ENCODE measurements at regions not wholly inside any gene's neighbourhood (a gene's known extent, or its start where the extent isn't known, plus 50 kb on each side); places are given as distances from the start of the nearest gene placed in this dataset.

- no peak for DNase-seq (ENCODE audit: low read depth, low spot score)
Measured at GRCh38 chr3:95911767-95912166, 902.6 kb upstream of the EPHA6 start.

DNA sequence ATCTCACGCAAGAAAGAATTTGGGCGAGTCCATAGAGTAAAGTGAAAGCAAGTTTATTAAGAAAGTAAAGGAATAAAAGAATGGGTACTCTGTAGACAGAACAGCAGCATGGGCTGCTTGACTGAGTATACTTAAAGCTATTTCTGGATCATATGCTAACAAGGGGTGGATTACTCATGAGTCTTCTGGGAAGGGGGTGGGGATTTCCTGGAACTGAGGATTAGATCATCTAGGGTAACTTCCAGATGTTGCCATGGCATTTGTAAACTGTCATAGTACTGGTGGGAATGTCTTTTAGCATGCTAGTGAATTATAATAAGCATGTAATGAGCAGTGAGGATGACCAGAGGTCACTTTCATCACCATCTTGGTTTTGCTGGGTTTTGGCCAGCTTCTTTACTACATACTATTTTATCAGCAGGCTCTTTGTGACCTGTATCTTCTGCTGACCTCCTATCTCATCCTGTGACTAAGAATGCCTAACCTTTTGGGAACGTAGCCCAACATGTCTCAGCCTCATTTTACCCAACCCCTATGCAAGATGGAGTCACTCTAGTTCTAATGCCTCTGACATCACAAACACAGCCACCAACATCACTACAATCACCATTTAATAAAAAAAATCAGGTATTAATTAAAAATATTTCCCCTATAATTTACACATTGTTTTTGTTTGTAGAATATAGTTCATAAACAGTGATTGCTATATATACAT, 890.7 kb upstream of the EPHA6 start:
- peak; percentile 6 for DNase-seq (ENCODE audit: low read depth, low spot score)

DNA sequence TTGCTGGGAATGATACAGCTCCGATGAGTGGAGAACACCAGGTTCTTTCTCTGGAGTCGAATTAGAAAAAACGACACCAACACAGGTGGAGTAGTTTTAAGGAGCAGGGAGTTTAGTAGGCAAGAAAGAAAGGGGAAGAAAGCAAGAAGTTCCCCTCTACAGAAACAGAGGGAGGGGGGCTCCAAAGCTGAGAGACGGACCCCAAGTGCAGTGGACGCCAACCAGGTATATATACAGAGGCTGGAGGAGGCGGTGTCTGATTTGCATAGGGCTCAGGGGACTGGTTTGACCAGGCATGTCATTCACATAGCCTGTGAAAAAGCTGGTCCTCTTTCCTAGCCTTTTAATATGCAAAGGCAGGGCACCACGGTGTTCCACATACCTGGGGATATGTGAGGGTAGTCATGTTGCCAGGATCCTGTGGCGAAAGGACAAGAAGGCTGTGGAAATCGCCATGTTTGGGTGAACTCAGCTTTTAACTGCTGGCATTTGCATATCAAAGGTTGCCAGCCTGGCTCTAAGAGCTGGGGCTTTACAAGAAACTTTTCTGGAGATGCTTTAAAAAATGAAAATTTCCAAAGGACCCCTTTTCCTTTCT, 887.4 kb upstream of the EPHA6 start:
- DNase-seq (ENCODE audit: low read depth, low spot score): peak; percentile 83

DNA sequence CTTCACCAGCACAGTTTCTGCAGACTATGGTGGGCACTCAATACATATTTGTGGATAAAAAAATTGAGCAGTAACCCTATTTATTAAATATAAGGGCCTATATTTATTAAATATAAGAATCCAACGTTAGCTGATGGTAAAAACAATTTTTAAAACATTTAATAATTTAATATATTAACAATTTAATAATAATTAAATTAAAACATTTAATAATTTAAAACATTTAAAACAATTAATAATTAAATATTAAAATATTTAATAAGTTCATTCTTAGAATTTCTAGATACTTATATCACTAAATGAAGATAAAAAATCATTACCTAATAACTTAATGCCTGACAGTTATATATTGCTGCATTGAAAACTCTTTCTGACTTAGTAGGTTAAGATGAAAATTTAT, 880.2 kb upstream of the EPHA6 start:
- DNase-seq (ENCODE audit: low read depth, low spot score): no peak

GRCh38 chr3:95939235-95939809, 875.1 kb upstream of the EPHA6 start:
- DNase-seq (ENCODE audit: low read depth, low spot score): no peak

GRCh38 chr3:95965704-95966336, 848.6 kb upstream of the EPHA6 start:
- no peak for DNase-seq (ENCODE audit: low read depth, low spot score)

- no peak for DNase-seq (ENCODE audit: low read depth, low spot score)
Measured at GRCh38 chr3:95971573-95971972, 842.8 kb upstream of the EPHA6 start.

DNA sequence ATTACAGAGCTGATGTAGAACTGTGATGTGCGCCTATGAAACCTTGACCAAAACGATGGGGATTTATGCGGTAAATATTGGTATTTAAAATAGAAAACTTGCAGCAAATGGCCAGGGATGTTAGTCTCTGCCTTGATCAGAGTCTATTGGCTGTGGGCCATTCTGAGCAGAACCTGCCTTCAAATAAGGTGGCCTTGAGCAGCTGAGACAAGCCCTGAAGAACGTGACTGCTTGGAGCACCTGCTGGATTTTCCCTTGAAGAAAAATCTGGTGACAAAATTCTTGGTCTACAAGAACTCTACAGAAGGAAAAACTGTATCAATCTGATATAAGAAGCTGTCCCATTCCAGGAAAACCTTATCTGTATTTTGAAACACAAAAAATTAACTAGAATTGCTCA, 820.1 kb upstream of the EPHA6 start:
- DNase-seq (ENCODE audit: low read depth, low spot score): no peak

DNA sequence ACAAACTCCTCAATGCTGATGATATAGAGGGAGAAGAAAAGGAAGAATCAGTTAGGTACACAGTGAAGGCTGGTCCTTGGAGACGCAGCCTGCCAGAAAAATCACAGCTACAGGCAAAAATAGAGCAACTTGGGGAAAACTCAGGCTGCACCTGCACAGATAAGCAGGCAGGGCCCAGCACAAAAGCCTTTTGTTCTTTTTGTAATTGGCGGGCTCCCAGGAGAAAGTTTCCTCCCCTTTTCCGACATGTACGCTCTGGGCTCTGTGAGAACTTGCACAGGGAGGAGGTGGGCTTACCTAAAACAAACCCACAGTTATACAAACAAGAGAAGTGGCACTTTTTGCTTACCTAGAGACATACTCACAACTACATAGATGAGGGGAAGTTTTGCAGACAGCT, 813.4 kb upstream of the EPHA6 start:
- DNase-seq (ENCODE audit: low read depth, low spot score): no peak

DNA sequence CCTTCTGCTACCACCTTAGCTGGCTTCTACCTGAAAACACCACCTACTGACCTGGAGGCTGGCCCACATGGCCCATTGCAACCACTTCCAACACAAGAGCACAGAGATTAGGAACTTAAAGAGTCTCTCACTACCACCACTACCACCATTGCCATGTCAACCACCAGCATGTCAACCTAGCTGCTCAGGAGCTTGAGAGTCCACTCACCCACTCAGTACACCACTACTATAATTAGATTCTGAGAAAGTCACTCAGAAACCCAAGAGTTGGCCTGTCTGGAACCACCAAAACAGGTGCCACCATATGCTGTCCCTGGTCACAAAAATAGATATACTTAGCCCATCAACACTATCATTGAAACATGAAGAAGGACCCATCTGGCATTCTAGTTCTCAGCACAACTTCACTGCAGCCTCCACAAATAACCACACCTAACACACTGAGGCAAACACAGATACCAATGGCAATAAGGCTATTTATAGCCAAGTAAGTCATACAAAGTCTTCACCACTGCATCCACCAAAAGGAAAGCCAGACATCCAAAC, 806.7 kb upstream of the EPHA6 start:
- DNase-seq (ENCODE audit: low read depth, low spot score): no peak

- DNase-seq (ENCODE audit: low read depth, low spot score): no peak
Measured at GRCh38 chr3:96012939-96013338, 801.5 kb upstream of the EPHA6 start.

GRCh38 chr3:96017556-96017955, 796.8 kb upstream of the EPHA6 start:
- no peak for DNase-seq (ENCODE audit: low read depth, low spot score)

GRCh38 chr3:96022676-96023075, 791.7 kb upstream of the EPHA6 start:
- DNase-seq (ENCODE audit: low read depth, low spot score): no peak

DNA sequence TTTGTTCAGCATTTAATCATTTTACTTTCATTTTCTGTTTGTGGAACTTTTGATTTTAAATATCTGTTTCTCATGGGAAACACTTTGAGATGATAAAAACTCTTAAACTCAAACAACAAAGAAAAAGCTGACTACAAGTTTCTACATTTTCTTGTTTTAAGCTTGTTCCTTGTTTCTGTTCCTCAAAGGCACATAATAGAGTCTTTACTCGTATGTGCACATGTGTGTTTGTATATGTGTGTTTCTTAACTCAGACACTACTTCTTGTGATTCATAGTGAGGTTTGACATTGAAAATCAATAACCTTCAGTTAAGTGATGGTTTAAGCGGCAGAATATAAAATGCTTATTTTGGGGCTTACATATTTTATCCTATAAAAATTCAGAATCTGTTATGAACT, 786.7 kb upstream of the EPHA6 start:
- DNase-seq (ENCODE audit: low read depth, low spot score): no peak

DNA sequence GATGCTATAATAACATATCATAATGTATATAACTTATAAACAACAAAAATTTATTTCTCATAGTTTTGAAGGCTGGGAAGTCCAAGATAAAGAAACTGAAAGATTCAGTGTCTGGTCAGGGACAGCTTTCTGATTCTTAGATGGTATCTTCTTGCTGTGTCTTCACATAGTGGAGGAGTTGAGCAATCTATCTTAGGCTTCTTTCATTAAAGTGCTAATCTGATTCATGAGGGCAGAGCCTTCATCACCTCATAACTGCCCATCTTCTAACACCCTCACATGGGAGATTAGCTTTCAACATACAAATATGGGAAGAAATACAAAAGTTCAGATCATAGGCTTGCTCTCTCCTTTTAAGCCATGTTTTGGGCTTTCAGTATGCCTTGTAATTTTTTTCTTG, 774.8 kb upstream of the EPHA6 start:
- DNase-seq (ENCODE audit: low read depth, low spot score): no peak

DNA sequence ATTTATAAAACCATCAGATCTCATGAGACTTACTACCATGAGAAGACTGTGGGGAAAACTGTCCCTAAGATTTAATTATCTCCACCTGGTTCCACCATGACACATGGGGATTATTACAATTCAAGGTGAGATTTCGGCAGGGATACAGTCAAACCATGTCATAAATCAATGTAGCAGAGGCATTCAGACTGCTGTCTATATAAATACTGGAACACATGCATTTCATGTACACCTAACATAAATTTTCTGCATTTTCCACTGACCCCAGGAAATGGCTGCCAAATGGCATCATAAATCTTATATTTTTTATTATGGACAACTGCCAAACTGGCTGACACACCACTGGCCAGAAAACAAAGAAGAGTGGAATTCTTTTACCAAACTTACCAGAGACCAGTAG, 755.1 kb upstream of the EPHA6 start:
- no peak for DNase-seq (ENCODE audit: low read depth, low spot score)

DNA sequence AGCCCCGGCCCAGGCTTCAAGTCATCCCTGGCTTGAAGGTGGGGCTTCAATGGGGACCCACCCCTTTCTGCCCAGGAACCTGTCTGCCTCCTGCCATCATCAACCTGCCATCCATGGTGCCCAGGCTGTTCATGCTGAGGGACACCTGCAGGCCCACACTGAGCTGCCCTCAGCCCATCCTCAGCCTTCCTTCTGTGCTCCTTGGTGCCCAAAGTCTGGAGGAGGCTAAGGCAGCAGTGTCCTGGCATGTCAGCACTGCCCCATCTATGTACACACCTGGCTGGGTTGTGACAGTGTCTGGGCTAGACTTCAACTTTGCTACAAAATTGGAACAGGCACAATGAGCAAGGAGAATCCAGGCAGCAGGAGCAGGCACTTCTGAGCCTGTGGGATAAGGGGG, 745.3 kb upstream of the EPHA6 start:
- DNase-seq (ENCODE audit: low read depth, low spot score): no peak

GRCh38 chr3:96070678-96071077, 743.7 kb upstream of the EPHA6 start:
- DNase-seq (ENCODE audit: low read depth, low spot score): no peak

DNA sequence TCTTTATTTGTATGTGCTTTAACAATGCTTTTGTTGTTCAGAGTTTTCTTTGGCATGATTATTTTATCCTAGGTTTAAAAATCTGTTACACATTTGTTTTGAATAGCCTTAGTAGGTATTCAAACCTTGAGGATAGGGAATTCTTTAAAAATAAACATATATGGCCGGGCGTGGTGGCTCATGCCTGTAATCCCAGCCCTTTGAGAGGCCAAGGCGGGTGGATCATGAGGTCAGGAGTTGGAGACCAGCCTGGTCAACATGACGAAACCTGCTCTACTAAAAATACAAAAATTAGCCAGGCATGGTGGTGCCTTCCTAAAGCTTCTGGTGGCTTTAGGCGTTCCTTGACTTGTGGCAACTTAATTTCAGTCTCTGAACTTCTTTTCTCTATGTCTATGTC, 743.3 kb upstream of the EPHA6 start:
- no peak for DNase-seq (ENCODE audit: low read depth, low spot score)

- no peak for DNase-seq (ENCODE audit: low read depth, low spot score)
Measured at GRCh38 chr3:96072226-96072625, 742.2 kb upstream of the EPHA6 start.

DNA sequence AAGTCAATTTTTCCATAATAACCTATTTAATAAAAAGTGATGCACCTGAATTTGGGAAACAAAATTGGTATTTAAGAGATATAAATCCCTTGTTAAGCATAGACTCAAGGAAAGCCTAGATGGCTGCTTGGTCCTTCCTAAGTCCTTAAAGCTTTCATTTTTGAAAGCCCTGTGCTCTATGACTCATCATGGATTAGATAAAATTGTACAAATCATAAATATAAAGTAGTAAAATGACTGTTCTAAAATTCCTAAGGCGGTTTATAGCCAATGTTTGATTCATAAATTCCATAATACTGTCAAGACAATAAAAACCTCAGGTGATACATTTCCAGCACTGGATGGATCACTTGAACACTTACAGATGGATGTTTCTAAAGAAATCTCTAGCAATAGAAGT, 730.8 kb upstream of the EPHA6 start:
- no peak for DNase-seq (ENCODE audit: low read depth, low spot score)

DNA sequence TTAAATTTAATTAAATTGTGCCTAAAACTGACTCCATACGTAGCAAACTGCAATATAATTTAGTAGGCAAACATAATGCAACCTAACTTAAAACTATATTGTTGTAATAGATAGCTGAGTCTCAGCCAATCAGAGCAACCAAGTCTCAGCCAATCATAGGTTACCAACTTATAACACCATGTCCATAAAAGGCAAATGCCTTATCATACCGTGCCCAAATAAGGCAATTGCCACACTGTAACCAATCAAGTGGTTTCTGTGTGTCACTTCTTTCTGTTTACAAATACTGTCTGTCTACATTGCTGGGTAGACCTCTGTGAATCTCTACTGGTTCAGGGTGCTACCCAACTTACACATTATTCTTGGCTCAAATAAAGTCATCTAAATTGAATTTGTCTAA, 728.4 kb upstream of the EPHA6 start:
- DNase-seq (ENCODE audit: low read depth, low spot score): no peak

All from ELF-1 (cell line).